GM18498 (cell line): ENCODE measurements at regions not wholly inside any gene's neighbourhood (a gene's known extent, or its start where the extent isn't known, plus 50 kb on each side); places are given as distances from the start of the nearest gene placed in this dataset.

Source experiments
- ATAC-seq: cut with Tn5 transposase; IDR thresholded peaks from one replicate; pipeline ENCODE4 v1.9.1; 2021; ENCODE audit warnings: mild to moderate bottlenecking, moderate library complexity; ENCODE audit not compliant: unreplicated experiment

GRCh38 chr5:123871373-123871772, 359.4 kb downstream of the CSNK1G3 start:
- no peak for ATAC-seq

DNA sequence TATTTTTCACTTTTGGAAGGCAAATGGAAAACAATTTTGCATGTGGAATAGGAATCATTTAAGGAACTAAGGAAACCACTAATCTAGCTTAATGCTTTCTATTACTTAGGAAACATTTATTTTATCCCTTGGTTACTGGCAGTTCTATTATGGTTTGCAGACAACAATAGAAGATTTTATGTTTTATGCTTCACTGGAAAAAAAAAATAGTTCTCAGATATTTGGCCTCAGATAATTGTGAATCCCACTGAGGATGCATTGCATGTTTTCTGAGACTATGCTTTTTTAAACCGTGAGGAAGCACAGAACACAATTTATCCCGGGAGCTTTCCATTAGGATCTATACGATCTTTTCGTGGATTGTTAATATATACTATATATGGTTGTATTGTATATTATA, 356.9 kb downstream of the CSNK1G3 start:
- no peak for ATAC-seq

- no peak for ATAC-seq
Measured at GRCh38 chr5:123868267-123868666, 356.3 kb downstream of the CSNK1G3 start.

DNA sequence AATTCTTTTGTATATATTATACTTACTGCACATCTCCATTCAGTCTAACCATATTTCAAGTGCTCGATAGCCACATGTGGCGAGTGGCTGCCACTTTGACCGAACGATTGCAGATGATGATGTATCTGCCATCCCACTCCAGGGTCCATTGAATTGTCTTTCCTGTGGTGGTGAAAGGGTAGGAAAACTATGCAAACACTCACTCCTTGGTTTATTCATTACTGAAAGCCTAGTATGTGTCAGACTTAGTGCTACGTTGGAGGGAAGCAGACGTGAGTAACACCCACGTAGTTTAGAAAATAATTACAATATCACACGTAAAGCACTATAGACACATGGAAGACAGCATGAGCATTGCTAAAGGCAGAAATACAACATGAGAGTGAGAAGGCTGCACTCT, 353.7 kb downstream of the CSNK1G3 start:
- no peak for ATAC-seq

DNA sequence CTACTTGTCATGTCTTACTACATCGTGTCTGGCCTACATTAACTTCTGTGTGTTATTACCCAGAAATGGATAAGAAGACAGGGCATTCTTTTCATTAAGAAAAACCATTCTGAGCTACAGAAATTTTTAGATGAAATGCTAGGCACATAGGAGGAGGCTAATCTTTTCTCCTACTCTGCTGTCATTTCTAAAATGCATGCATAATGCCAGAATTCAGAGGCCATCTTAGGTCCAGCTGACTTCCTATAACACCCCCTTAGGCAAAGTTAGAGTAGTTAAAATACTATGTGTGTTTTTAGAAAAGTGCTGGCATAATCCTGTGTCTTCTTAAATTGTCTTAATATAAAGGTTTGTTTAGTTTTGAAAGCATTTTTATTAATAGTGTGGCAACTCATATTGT, 352.6 kb downstream of the CSNK1G3 start:
- ATAC-seq: no peak

DNA sequence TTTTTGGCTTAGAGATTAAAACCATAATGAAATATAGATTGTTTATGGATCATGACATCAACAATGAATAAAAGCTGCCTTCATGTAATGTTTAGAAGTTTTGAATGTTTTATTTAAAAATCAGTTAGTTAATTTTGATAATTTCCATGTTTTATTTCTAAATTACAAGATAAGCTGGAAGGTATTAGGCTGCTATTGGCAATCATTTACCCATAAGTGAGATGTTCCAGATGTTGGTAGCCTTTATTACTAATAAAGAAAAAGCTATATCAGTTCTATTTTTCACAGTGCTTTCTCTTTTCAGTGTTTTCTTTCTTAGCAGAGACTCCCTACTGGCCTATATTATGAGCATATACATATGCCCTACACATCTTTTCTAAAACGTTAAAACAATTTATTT, 347.0 kb downstream of the CSNK1G3 start:
- no peak for ATAC-seq

DNA sequence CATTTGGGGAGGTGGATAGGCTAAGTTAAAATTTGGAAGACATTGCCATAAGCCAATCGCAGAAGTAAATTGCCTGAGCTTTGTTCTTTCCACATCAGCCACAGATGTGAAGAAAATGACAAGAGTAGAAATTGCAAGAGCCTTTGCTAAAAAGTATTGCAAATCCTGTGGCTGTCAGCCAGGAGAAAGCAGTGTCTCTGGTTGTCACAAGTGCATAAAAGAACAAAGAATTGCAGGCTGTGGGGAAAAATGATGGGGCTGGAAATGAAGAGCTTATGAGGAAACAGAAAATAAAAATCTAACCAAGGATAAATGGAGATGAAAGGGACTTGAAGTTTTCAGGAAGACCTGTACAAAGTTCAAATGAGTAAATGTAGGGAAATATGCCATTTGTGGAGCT, 344.8 kb downstream of the CSNK1G3 start:
- no peak for ATAC-seq

DNA sequence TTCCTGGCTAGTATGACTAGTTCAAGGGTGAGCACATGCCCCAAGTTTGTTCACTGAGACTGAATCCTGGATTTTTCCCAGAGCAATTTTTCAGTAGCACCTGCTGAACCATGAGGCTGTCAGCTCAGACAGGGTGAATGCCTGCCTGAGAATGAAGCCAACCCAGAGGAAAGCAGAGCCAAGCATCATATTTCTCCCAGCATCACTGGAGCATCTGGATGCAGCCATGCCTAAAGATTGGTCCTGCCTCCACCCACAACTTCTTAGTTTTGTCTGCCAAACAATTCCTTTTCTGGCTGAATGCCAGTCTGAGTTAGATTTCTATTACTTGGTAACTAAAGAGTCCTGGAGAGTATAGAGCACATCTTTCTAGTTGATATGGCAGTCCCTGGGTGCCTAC, 343.6 kb downstream of the CSNK1G3 start:
- no peak for ATAC-seq

- ATAC-seq: peak; percentile 36
Measured at GRCh38 chr5:123845356-123846100, 333.6 kb downstream of the CSNK1G3 start.

DNA sequence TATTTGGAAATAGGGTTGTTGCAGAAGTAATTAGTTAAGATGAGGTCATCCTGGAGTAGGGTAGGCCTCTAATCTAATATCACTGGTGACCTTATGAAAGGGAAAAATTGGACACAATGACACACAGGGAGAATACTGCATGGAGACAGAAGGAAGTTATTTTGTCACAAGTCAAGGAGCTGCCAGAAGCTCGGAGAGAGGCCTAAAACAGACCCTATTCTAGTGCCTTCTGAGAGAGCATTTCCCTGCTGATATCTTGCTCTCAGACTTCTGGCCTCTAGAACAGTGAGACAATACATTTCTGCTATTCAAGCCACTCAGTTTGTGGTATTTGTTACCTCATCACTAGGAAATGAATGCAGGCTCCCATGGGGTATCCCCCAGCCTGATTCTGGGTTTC, 332.9 kb downstream of the CSNK1G3 start:
- peak; percentile 51 for ATAC-seq

DNA sequence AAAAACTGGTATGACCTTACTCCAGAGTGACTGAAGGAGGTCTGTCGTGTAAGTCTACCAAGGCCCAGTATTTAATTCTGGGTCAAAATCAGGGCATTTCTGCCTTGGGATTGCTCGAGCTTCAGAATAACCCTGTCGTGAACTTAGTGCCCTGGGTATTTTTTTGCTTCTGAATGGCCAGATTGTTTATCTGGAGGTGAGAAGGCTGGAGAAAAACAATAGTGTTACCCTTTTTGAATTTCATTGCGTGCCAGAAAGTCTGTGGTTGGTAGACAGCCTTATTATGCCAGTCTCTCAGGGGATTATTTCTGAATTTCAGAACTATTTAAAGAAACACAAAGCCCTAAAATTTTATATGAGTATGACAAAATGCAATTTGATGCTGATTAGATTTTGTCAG, 323.4 kb downstream of the CSNK1G3 start:
- no peak for ATAC-seq

GRCh38 chr5:123830575-123830974, 318.6 kb downstream of the CSNK1G3 start:
- ATAC-seq: no peak

GRCh38 chr5:123827811-123828210, 315.8 kb downstream of the CSNK1G3 start:
- ATAC-seq: no peak

GRCh38 chr5:123819833-123820232, 307.9 kb downstream of the CSNK1G3 start:
- no peak for ATAC-seq

- no peak for ATAC-seq
Measured at GRCh38 chr5:123819386-123819785, 307.4 kb downstream of the CSNK1G3 start.

GRCh38 chr5:123817267-123817666, 305.3 kb downstream of the CSNK1G3 start:
- ATAC-seq: no peak

- ATAC-seq: no peak
Measured at GRCh38 chr5:123814801-123815470, 303.0 kb downstream of the CSNK1G3 start.

DNA sequence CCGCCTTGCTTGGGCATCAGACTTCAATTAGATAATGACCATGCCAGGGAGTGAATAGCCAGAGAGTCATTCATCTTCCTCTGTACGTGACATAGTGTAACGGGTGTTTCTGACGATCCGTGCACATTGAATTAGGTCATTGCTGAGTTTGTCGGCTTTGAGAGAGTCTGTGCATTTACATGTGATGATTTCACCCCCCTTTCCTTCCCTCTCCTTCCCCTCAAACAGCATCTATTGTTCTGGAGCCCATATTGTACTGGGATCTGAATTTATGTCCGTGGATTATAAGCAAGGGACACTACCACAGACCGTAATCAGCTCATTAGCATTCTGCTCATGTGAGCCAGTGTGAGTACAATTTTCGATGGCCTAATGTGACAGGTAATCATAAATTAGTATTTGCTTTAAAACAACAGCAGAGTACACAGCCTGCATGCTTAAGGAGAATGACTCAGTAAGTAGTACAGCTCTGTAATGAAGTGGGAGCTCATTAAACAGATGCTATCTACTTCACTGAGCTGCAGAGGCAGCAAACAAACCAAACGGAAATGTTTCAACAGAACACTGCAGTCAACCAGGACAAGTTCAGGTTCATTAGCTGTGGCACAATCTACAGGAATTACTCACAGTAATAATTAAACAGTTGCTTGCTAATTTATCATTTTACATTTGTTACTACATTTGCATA, 302.1 kb downstream of the CSNK1G3 start:
- no peak for ATAC-seq

DNA sequence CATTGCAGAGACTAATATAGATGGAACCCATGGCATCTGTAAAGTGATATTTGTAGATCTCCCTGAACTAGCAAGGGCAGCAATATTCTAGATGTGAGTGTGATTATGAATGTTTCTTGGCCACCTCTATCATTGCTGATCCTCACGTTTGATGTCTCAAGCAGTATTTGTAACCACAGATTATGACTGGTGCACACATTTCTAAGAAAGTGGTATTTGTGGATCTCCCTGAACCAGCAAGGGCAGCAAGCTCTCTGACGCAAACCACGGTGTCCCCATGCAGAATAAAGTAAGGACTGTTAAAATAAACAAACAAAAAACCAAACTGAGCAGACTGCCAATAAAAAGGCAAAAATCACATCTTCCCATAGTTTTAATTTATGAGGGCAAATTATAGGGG, 301.3 kb downstream of the CSNK1G3 start:
- no peak for ATAC-seq

DNA sequence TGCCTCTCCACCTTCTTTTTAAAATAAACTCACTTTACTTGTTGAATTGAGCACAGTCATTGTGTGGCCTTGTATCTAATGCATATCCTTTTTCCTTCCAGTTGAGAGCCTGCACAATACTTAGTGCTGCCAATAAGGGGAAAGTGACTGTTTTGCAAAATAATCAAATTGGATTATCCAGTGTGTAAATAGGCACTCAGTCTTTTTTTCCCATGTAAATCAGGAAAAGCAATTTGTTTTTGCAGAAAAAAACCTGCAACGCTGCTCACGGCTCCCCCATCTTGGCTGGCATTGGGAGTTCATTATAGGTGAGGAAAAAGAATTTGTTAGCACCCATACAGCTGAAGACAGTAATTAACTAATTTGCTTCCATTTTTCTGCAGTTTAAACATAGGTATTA, 299.9 kb downstream of the CSNK1G3 start:
- no peak for ATAC-seq

DNA sequence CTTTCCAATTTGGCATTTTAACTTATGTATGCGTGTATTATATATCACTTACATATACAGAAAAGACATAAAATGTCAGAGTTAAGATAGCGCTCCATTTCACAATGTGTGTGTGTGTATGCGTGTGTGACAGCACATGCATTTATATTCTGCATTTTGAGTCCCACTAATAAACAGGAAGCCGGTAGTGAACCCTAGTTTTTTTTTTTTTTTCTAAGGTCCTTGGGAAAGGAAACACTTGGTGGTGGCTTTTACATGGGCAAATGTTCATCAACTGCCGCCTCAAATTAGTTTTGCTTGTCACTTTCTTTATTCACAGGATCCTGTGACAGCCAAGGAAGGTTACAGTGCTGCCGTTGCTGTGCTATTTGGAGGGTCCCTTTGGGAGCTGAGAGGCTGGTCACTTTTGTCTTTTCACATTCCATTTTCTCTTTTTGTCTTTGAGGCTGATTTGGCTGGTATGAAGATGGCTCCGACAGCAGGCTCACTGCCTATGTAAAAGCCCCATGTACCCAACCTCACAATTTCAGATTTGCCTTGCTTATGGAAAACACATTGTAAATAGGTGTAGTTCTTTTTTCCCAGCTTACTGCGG, 298.9 kb downstream of the CSNK1G3 start:
- no peak for ATAC-seq

DNA sequence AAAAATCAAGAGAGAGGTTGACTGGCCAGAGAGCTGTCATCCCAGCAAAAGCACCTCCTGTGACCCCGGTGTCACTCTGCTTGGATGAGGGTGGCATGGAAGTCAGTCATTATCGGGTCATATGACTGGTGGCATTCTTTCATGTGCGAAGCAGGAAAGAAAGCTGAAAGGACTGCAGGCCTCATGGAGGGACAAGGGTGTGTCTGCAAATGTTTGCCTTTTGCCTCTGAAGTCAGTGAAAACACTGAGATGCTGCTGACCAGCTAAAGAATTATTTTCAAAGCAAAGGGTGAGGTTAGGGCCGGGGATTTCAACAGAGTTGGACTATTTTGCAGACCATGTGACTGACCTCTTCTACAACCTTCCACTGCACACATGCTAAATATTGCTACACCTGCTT, 298.3 kb downstream of the CSNK1G3 start:
- ATAC-seq: no peak
